NCI-H1930 (cell line): ENCODE measurements at regions not wholly inside any gene's neighbourhood (a gene's known extent, or its start where the extent isn't known, plus 50 kb on each side); places are given as distances from the start of the nearest gene placed in this dataset.

Source experiments
- DNase-seq, 2 experiments: peaks; one replicate each; lab custom pipeline; 2025; lab: John Stamatoyannopoulos, UW

DNA sequence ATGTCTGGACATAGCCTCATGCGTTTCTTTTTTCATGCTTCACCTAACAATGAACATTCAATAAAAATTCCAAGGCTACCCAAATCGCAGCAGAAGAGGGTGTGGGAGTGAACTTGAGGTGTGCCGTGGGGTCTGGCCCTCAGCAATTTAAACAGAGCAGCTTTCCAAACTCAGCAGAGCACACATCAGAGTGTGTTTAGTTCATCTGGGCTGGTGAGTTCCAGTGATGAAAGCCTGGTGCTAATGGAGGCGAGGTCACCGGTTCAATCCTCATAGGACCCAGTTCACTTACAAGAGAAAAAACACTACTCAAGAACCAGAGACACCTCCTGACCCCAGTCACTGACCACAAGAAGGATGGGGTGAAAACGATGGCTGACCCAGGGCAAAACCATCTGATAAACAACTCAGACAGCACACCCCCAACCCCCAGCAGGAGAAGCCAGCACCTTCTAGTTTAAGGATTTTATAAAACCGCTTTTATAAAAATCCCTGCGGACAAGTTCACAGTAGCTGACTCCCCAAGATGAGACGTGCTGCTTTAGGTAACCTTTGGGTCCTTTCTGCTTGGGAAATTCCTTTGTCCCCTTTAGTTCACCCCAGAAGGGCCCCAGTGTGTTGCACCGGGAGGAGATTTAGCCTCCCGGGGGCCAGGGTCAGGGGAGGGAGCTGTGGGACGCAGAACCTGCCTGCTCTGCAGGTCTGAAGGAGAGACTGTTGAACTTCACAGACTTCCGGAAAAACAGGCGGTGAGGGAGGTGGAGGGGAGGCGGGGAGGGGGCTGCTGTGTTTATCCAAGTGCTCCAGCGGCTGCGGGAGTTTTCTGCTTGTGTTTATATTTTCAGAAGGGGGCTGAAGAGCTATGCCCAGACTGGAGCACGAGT is 152.7 kb upstream of the SOX11 start:
- DNase-seq, result no peak

DNA sequence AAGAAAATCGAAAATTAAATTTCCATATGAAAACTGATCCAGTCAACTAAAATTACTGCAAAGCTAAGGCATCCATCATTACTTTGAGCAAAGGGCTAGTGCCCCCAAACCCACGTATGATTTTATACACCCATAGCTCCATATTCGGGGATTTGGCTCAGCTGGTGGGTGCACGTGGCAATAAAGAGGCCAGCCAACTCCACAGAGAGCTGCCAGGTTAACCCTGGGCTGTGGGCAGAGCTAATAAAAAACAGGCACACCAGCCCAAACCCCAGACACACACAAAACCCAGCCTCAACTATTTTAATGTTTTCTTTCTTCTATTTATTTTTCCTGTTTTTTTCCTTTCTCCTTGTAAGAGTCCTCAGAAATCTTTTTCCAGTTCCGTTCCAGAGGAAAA is 151.3 kb upstream of the SOX11 start:
- DNase-seq, result no peak

DNA sequence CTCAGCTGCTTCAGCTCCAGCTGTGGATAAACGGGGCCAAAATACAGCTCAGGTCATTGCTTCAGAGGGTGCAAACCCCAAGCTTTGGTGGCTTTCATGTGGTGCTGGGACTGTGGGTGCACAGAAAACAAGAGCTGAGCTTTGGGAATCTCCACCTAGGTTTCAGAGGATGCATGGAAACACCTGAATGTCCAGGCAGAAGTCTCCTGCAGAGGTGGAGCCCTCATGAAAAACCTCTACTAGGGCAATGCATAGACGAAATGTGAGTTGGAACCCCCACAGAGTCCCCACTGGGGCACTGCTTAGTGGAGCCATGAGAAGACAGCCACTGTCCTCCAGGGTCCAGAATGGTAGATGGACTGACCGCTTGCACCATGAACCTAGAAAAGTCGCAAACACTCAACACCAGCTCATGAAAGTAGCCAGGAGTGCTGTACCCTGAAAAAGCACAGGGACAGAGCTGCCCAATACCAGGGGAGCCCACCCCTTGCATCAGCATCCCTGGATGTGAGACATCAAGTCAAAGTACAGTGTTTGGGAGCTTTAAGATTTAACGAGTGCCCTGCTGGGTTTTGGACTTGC is 147.9 kb upstream of the SOX11 start:
- no peak for DNase-seq

DNA sequence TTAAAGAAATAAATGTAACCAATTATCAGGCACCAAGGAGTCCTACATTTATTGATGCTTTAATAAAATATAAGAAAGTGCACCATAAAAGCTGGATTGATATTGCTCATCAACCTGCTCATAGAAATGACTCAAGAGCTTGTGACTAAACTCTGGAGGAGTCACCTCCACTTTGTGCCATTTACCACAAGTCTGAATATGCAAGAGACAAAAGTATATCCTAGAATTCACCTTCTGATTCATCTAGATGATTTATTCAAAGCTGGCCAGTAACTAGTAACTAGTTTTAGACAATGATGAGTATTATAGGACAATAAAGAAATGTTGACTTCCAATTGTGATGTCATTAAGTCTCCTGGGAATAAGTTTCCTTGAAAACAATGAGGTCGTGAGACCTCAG is 146.0 kb upstream of the SOX11 start:
- DNase-seq, result no peak

DNA sequence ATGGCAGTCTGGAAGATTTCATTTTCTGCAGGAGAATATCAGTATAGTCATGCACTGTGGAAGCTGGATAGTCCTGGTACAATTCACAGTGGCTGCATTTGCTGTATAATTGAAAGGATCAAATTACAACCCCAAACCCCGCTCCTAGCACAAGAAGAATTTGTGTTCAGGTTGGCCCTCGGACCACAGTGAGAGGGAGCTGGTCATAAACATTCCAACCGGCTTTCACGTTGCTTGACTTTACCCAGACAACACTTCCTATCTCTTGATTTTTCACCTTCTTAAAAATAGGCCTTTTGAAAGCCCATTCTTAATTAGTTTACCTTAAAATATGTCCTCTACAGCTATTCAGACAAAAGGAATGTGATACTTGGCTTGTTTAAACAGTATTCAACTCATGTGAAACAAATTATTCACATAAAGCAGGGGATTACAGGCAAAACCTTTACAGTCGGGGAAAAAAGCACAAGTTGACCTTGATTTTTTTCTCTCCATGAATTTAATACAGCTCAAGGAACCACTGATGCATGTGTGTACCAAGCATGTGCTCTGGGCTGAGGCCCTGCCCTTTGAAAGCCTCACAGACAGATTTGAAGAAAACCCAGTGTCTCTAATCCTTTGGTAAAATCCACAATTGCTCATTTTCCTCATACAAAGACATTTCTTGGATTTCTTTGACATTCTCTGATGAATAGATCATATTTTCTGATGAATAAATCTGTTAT is 143.0 kb upstream of the SOX11 start:
- DNase-seq, result no peak

DNA sequence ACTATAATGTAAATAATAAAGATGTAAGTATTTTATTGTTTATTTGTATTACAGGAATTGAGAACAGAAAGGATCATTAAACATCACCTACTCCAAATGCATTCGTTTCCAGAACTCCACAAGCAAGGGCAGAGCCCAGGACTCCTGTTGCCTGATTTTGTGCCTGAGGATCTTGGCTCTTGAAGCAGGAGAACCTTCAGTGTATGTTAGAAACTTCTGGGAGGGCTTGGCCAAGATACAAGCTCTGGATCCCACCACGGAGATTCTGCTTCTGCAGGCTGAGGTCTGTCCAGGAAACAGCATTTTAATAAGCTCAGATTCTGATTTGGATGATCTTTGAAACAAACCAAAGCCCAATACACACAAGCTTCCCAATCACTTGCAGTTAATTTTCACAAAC is 142.4 kb upstream of the SOX11 start:
- no peak for DNase-seq

DNA sequence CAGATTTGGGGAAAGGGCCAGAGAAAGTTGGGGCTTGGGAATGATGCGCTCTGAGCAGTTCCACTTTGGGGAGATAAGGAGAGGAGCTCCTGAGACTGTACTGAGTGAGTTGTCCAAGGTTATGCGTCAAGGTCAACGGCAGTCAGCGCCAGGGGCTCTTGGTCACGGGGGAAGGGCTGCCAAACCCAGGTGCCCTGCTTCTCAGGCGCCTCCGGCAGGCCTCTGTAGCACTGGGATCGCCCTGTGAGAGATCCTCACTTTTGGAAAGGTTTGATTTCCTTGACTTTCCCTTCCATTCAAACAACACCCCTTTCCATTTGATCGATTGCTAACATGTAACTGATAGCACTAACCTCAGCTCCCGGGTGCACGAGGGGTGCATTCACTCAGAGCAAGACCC is 136.5 kb upstream of the SOX11 start:
- DNase-seq, result no peak

DNA sequence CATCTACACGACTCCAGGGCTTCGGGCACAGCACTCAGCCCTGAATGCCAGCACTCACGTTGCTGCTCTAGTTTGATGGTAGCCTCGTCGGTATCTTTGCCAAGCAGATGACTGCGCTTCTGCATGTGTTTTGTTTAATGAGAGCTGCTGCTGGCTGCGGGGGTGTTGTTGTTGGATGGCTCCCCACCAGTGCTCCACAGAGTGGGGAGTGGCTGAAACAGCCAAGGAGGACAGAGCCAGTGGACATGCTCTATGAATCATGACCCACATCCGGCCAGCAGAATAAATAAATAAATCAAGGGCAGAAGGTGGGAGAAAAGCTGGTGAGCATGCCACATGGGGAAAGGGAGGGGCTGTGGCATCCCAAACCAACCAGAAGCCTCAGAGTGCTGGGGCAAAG is 131.2 kb upstream of the SOX11 start:
- no peak for DNase-seq

DNA sequence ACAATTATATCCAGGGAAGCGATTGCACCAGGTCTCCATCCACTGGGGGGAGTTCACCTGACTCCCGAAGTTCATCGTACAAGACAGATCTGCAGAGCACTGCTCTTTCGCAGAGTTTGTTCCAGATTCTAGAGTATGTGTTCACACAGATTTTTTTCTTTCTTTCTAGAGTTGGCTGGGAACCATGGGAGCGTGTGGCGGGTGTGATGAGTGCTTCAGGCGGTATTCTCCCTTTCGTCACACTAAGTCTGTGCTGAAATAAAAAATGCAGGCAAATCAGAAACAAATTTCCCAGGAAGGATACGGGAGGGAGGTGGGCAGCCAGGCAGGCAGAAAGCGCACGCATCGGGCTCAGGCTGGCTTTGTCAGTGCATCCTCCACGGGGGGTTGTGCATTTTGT is 129.8 kb upstream of the SOX11 start:
- DNase-seq, result no peak

DNA sequence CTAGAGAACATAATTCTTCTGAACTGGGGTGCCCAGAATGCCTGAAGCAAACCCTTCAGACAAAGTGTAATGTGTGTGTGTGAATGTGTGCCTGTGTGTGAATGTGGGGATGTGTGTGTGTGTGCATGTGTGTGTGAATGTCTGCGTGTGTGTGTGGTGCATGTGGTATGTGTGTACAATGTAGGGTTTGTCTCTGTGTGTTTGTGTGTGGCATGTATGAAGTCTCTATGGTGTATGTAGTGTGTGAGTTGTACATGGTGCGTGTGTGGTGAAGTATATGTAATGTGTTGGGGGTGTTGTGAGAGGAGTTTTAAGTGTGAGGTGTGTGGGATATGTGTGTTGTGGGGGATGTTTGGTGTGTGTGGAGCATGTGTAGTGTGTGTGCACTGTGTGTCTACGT is 129.3 kb upstream of the SOX11 start:
- DNase-seq, result no peak

DNA sequence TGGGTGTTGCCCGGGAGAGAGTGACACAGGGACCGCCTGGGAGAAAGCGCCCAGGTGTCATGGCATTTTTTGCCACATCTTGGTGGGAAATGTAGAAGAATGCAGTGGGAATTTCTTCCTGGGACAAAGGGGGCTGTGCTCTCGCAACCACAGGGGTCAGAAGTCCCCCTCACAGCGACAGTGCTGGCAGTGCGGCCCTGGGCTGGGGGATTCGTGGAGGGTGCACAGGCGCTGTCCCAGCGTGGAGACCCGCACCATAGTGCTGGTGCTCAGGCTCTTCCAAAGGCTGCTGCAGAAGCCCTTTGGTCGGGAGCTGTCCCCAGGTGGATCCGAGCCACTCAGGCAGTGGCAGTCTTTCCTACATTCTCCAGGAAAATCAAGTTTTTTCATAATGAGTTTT is 128.8 kb upstream of the SOX11 start:
- DNase-seq, result no peak

DNA sequence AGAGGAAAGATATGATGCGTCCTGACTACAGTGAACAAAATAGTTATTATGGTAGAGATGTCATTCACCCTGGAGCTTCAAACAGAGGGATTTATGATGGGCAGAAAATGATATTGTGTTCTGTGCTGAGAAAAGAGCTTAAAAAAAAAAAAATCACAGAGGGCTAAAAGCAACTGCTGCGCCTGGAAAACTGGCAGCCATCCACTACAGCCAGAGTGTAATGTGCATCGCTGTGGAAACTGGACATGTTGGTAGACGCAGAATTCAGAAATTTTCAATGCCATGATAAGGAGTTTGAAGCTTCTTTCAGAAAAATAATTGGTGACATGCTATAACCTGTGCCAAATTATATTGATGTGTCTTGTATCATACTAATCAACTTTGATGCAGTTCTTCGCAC is 122.9 kb upstream of the SOX11 start:
- no peak for DNase-seq

DNA sequence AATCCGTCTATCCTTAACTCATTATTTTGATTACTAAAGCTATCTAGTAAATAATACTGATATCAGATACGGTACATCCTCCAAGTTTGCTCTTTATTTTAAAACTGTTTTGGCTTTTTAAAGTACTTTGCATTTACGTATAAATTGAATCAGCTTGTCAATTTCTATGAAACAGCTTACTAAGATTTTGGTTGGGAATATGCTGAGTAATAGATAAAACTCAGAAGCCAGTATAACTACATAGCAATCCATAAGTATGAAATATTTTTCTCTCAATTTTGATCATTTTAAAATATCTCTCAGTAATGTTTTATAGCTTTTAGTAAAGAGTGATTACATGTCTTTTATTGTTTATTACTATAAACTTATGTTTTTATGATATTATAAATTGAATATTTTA is 116.2 kb upstream of the SOX11 start:
- DNase-seq, result no peak

DNA sequence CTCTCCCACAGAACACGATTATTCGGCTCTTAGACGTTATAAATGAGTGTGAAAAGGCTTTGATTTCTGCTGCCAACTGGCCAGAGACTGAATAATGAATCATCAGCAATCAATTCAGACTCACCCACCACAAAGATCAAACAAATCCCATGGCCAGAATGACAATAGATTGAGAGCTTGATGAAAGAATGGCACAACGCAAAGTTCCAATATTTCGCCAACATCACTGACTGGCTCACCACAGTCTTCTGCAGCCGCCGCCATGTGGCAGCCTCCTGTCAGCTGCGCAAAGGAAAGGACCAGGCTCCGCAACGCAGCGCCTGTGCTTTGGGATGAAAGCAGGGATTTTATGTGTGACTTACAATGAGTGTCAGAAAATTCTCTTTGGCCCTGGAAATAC is 104.4 kb upstream of the SOX11 start:
- no peak for DNase-seq

DNA sequence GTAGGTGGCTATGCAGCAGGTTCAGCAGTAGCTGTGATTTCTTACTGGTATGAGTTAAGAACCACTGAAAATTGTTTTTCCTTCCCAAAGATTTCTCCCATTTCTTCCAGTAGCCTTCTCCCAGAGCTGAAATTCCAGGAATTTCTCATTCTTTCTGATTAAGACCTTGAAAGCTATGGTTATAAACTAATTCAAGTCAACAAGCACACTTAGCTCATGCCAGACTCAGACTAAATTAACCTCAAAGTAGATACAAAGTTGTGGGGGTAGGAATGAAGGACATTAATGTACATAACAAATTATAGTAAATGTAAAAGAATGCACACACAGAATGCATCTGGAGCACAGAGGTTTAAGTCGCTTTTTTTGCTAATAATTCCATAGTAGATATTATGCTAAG is 103.6 kb upstream of the SOX11 start:
- no peak for DNase-seq

DNA sequence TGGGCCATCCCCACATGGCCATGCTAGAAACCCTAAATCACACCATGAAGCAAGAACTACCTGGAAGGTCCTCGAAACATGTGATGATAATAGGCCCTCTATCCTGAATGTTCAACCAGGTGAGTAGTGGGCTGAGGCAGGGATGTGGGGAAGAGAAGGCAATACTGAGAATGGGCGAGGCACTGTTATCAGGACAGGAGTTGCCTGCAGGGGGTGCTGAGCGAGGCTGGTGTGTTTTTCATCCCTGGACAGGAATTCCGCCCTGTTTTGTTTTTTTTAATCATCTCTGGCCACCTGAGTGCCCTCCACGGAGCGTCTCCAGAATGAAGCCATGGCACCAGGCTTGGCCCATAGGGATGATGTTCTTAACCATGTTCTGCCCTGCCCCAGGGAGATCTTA is 103.0 kb upstream of the SOX11 start:
- DNase-seq, result no peak

DNA sequence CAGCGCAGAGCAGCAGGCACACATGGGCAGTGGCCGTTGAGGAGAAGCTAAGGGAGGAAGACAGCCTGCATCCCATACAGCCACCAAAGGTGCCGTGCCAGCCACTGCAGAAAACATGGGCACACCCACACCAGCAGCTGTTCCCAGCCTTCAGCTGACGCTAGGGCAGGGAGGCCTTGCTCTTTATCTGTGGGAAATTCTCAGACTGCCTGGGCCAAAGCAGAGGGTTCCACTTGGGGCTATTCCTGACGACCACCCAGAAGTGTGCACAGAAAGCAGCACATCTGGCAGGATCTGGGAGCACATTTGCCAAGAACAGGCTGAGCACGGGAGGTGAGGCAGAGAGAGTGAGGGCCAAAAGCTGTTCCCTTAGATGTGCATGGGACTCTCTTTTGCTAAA is 101.3 kb upstream of the SOX11 start:
- no peak for DNase-seq

DNA sequence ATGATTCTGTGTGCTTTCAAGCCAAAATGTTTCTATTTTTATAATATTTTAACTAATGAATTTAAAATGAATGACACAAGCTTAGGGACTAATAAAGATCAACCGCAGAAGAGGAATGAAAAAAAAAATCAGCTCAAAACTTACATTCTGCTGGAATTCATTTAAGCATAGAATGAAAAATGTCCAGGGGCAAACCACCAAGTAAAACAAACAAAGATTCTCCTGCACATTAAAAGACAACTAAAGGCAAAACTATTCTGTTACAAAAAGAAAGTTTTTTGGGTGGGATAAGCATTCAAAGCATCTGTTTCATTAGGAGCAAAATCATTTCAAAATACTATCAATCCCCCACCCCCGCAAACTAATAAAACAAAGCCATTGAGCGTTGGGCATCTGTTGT is 99.3 kb upstream of the SOX11 start:
- no peak for DNase-seq

DNA sequence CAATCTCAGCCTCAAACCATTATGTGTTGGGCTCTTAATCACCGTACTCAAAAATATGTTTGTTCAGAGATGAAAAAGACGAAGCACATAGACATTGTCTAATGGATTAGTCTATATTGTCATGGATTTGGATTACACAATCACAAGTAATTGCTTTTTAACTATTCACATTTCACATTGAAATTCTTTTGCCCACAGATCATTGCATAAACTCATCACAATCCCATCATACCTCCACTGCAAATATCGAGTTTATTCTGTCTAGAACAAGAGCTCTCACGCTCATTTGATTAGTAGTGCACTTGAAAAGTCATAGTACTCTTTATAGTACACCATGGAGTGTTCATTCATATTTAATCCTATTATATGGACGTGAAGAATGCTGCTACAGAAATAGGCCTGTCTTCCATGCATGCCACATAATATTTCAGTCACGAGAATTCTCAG is 97.9 kb upstream of the SOX11 start:
- DNase-seq, result no peak

DNA sequence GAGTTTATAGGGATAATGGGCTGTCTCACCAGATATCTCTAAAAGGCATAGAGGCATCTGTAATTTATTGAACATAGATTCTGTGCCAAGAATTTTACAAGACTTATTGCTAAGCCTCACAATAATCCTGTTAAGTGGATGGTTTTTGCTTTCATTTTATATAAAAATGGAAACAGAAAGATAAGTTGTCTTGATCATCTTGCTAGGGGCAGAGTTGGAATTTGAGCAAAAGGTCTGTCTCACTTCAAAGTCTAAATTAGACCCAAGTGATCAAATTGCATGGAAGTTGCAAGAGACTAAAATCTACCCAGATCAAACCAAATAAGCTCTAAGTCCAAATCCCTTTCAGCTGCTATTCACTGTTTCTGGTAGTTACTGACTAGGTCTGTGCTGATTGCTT is 95.3 kb upstream of the SOX11 start:
- no peak for DNase-seq

DNA sequence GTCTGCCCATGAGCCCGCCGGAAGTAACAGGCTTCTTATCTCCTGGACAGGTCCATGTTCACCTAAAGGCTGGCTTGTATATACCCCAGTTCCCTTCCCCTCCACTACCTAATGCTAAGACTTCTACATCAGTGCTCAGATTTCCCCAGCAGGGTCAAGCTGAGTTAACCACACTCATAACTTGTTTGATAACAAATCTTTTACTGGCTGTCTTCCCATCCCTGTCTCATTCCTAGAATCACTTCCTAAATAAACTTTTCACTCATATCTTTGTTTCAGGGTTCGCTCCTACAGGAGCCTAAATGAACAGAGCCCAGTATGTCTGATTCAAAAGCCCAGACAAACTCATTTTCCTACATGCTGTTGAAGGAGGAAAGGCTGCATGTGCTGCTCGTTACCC is 94.0 kb upstream of the SOX11 start:
- DNase-seq, result no peak

DNA sequence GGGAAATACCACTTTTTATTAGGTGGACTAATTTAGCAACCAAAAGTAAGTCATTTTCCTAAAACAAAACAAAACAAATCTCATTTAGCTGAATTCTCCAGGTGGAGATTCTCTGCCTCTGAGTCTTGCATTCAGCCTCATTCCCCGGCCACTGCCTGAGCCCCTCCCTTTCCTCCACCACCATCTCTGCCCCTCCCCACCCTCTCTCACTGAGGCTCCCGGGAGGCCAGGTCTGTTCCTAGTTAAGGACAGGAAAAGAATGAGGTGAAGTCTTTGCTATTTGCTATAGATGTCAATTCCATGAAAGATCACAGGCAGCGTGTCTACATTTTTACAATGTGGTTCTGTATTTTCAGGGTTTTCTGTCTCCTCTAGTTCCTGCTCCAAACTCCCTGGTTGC is 83.0 kb upstream of the SOX11 start:
- no peak for DNase-seq

DNA sequence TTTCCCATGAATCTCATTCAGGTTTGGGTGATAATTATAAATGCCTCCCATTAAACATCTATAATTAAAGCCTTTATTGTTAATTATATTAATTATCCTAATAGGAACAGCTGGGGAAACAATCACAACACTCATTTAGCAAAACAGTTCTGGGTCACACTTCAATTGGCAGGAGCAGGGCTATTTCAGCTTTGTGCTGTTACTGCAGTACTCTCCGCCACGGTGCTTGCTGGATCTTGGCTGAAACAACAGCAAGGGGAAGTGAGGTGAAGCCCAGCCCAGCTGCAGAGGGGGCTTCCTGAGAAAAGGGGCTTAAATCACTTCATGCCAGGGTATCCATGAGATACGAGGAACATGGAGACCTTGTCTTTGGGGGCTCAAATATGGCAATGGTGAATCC is 79.5 kb upstream of the SOX11 start:
- no peak for DNase-seq
